ENCODE measurements at regions not wholly inside any gene's neighbourhood (a gene's known extent, or its start where the extent isn't known, plus 50 kb on each side); places are given as distances from the start of the nearest gene placed in this dataset.

- Histone ChIP-seq H3K36me3 (ENCODE audit: insufficient read depth in 1 of 2, low read depth in 1 of 2) (no peaks in the 10 kb centered on the region), H3K4me3 (no peak overlapping the region), H3K27ac (no peak overlapping the region), H3K9me3 (no peaks in the 10 kb centered on the region), H3K4me1 (no peaks in the 10 kb centered on the region), H3K27me3 (ENCODE audit: insufficient read depth in 3 of 3, low read length in 2 of 3) (no peaks in the 10 kb centered on the region)
- WGBS, 3 donors = 75 to 77% (median 76%) methylated on average over 6 of the region's 6 CpGs
- DNase-seq = no peak
- intact Hi-C loops (cut with DNase I) = no loop called here
- no peak for TF ChIP-seq CTCF (IDR thresholded peaks at IDR 0.05)
- no peak for ATAC-seq
These were observed 314.8 kb downstream of the DIPK2A start for GRCh38 chr3:144286235-144286910.

GRCh38 chr3:144287001-144287400 is 315.4 kb downstream of the DIPK2A start:
- H3K27ac ChIP-seq = no peak overlapping the region
- H3K4me1 ChIP-seq = no peaks in the 10 kb centered on the region
- H3K4me3 ChIP-seq = no peak overlapping the region
- no peaks in the 10 kb centered on the region for H3K36me3 ChIP-seq (ENCODE audit: insufficient read depth in 1 of 2, low read depth in 1 of 2)
- no peaks in the 10 kb centered on the region for H3K27me3 ChIP-seq (ENCODE audit: insufficient read depth in 3 of 3, low read length in 2 of 3)
- no peak for DNase-seq
- intact Hi-C loops (cut with DNase I) = no loop called here
- ATAC-seq = no peak
- no peaks in the 10 kb centered on the region for H3K9me3 ChIP-seq
- WGBS, 3 donors = 3 to 17% (median 12%) methylated on average over 1 of the region's 1 CpG
- TF ChIP-seq CTCF (IDR thresholded peaks at IDR 0.05) = no peak

- Histone ChIP-seq H3K4me1 (no peaks in the 10 kb centered on the region), H3K4me3 (no peak overlapping the region), H3K27ac (no peak overlapping the region), H3K36me3 (ENCODE audit: insufficient read depth in 1 of 2, low read depth in 1 of 2) (no peaks in the 10 kb centered on the region), H3K9me3 (no peaks in the 10 kb centered on the region), H3K27me3 (ENCODE audit: insufficient read depth in 3 of 3, low read length in 2 of 3) (no peaks in the 10 kb centered on the region)
- WGBS, 3 donors = 92 to 96% (median 92%) methylated on average over 3 of the region's 3 CpGs
- TF ChIP-seq CTCF (IDR thresholded peaks at IDR 0.05) = no peak
- DNase-seq (no peak), ATAC-seq (no peak)
- intact Hi-C loops (cut with DNase I) = no loop called here
These were observed 317.4 kb downstream of the DIPK2A start for GRCh38 chr3:144289057-144289456.

GRCh38 chr3:144294659-144295538 is 323.3 kb downstream of the DIPK2A start:
- no peaks in the 10 kb centered on the region for H3K4me1 ChIP-seq
- no peaks in the 10 kb centered on the region for H3K9me3 ChIP-seq
- no peak for TF ChIP-seq CTCF (IDR thresholded peaks at IDR 0.05)
- H3K27ac ChIP-seq = no peak overlapping the region
- no peak for DNase-seq
- 88 to 95% (median 92%) methylated on average over 2 of the region's 2 CpGs for WGBS, 3 donors
- ATAC-seq = no peak
- no peak overlapping the region for H3K4me3 ChIP-seq
- H3K27me3 ChIP-seq (ENCODE audit: insufficient read depth in 3 of 3, low read length in 2 of 3) = no peaks in the 10 kb centered on the region
- no peaks in the 10 kb centered on the region for H3K36me3 ChIP-seq (ENCODE audit: insufficient read depth in 1 of 2, low read depth in 1 of 2)
- intact Hi-C loops (cut with DNase I) = no loop called here
